22Rv1 (cell line): ENCODE measurements at regions not wholly inside any gene's neighbourhood (a gene's known extent, or its start where the extent isn't known, plus 50 kb on each side); places are given as distances from the start of the nearest gene placed in this dataset.
"Not testable (repeated sequence)": the region's sequence is repeated elsewhere in the genome, so short reads cannot be mapped to it uniquely, and the experiment has no call there.

Source experiments
- H3K27ac ChIP-seq: fragments of 450-650 bp; 2 replicates; pipeline ENCODE4 v1.5.1; 2017
- CTCF ChIP-seq: fragments of 450-650 bp; IDR thresholded peaks from 2 replicates; pipeline ENCODE4 v1.5.1; 2017; ENCODE audit warnings: mild to moderate bottlenecking
- ZFX ChIP-seq: fragments of 450-650 bp; IDR thresholded peaks from 2 replicates; pipeline ENCODE4 v1.6.1; 2017; ENCODE audit warnings: antibody characterized with exemption, borderline replicate concordance

- H3K27ac ChIP-seq, result no peak overlapping the region
- TF ChIP-seq CTCF (no peak), ZFX (no peak)
Observed at GRCh38 chr6:14567842-14568241, 450.3 kb downstream of the CD83 start.

DNA sequence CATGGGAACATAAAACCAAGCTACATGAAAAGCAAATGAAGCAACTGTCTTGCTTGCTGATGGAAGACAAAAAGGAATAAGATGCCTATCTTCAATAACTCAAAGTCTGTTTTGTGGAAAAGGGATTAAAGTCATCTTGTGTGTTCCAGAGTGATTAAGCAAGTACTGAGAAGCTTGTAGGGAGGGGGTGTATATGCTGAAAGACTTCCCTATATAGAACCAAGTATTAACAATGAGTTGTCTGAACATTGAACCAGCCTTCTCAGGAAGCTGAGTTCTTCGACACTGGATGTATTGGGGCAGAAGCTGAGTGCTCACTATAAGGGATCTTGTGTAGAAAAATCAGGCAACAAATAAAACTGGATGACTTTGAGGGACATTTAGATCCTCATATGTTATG, 451.8 kb downstream of the CD83 start:
- no peak for TF ChIP-seq CTCF
- TF ChIP-seq ZFX, result no peak
- no peak overlapping the region for H3K27ac ChIP-seq

DNA sequence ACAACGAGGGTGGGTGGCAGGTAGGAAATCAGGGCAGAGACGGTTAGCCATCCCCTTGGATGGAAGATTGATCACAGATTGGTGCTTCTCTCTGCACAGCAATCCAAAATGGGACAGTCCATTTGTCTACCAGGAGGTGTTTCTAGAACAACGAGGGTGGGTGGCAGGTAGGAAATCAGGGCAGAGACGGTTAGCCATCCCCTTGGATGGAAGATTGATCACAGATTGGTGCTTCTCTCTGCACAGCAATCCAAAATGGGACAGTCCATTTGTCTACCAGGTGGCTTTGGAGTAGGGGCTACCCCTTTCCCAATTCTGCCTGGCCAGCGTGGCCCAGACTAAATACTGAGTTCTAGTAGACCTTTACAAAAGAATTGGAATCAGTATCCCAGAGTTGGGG, 452.3 kb downstream of the CD83 start:
- not testable (repeated sequence) for H3K27ac ChIP-seq

DNA sequence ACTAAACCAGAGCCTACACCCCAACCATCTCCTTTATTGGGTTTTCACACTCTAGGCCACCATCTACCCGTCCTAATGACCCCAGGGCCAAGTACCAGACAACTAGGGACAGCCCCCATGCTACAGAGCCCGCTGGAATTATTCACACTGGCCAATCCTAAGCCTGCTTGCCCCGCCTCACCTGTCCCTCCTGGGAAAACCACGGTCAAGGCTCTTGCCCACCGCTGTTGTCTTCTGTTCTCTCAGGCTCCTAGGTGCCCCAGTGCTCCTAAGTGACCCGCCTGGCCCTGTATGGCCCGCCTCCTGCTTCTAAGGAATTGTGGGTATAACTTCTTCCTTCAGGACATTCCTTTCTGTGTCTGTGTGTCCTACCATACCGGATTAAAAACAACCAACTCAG, 453.4 kb downstream of the CD83 start:
- no peak overlapping the region for H3K27ac ChIP-seq
- TF ChIP-seq CTCF (no peak), ZFX (no peak)

DNA sequence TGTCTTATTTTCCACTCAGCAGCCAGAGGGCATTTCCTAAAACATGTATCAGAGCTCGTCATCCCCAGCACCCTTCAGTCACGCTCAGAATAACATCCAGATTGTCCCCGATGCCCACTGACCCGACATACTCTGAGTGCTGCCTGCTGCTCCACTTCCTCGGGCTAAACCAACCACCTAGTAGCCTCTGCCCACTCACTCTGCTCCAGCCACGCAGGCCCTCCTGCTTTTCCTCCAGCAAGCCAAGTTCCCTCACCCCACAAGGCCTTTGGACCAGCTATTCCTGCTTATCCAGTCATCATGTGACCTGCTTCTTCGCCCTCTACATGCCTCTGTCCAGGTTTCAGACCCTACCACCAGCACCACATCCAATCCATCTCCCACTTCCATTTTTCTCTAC, 454.2 kb downstream of the CD83 start:
- H3K27ac ChIP-seq, result no peak overlapping the region
- TF ChIP-seq ZFX, result no peak
- no peak for TF ChIP-seq CTCF

DNA sequence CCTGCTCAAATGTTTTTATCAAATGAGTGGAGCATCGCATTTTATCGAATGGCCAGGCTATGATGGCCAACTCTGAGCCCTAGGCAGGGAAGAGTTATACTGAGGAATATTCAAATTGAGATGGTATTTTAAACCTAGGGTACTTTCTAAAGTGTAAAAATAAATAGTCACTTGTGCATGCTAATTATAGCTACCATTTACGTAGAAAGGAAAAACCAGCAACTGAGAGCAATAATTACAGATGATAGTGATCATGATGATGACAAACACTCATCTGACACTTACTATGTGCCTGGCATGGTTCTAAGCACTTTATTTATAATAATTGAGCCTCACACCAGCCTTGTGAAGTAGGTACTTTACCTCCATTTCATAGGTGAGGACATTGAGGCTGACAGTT, 455.7 kb downstream of the CD83 start:
- no peak for TF ChIP-seq ZFX
- TF ChIP-seq CTCF, result no peak

GRCh38 chr6:14573703-14574290, 456.2 kb downstream of the CD83 start:
- TF ChIP-seq CTCF (no peak), ZFX (no peak)
- H3K27ac ChIP-seq, result no peak overlapping the region

More for the DNA sequence above, 455.7 kb downstream of the CD83 start:
- no peak overlapping the region for H3K27ac ChIP-seq

- no peak for TF ChIP-seq ZFX
- no peak for TF ChIP-seq CTCF
- no peak overlapping the region for H3K27ac ChIP-seq
Observed at GRCh38 chr6:14575961-14576360, 458.4 kb downstream of the CD83 start.
